ENCODE measurements at regions not wholly inside any gene's neighbourhood (a gene's known extent, or its start where the extent isn't known, plus 50 kb on each side); places are given as distances from the start of the nearest gene placed in this dataset.

DNA sequence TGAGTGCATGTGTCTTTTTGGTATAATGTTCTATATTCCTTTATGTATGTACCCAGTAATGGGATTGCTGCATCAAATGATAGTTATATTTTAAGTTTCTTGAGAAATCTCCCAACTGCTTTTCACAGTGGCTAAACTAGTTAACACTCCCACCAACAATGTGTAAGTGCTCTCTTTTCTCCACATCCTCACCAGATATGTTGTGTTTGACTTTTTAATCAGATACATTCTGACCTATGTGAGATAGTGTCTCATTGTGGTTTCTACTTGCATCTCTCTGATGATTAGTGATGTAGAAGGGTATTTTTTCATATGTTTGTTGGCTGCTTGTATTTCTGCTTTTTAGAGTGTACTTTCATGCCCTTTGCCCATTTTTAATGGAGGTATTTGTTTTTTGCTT lies 62.8 kb upstream of the ALG10B start (continued):
- TF ChIP-seq HDAC2 (IDR thresholded peaks at IDR 0.05; ENCODE audit: borderline replicate concordance in 1 of 2, low read depth in 2 of 2, low read length in 2 of 2) (no peak), EGR1 (IDR thresholded peaks at IDR 0.05; ENCODE audit: borderline replicate concordance, low read depth, low read length) (no peak), SRF (IDR thresholded peaks at IDR 0.05; ENCODE audit: low read depth, low read length) (no peak), JUN (IDR thresholded peaks at IDR 0.05; ENCODE audit: low read depth, low read length) (no peak), CHD2 (IDR thresholded peaks at IDR 0.05; ENCODE audit: low read length) (no peak), ZNF274 (IDR thresholded peaks at IDR 0.05; ENCODE audit: borderline replicate concordance, extremely low read depth, low read length) (no peak), NANOG (IDR thresholded peaks at IDR 0.05; ENCODE audit: insufficient read depth, low read depth, low read length, poor library complexity, severe bottlenecking) (no peak), SAP30 (IDR thresholded peaks at IDR 0.05; ENCODE audit: insufficient read depth, insufficient replicate concordance, low read length) (no peak), EP300 (IDR thresholded peaks at IDR 0.05; ENCODE audit: borderline replicate concordance in 1 of 2, low read depth in 2 of 2, low read length in 2 of 2) (no peak), BCL11A (IDR thresholded peaks at IDR 0.05; ENCODE audit: low read depth in 2 of 2, low read length in 2 of 2) (no peak), KDM4A (IDR thresholded peaks at IDR 0.05; ENCODE audit: low read depth, low read length, severe bottlenecking) (no peak), POLR2A (IDR thresholded peaks at IDR 0.05; ENCODE audit: control extremely low read depth in 1 of 2, low read depth in 2 of 2, low read length in 2 of 2) (no peak), GABPA (IDR thresholded peaks at IDR 0.05; ENCODE audit: borderline replicate concordance, insufficient read depth, low read length) (no peak)
- TF ChIP-seq, protein P1, sequence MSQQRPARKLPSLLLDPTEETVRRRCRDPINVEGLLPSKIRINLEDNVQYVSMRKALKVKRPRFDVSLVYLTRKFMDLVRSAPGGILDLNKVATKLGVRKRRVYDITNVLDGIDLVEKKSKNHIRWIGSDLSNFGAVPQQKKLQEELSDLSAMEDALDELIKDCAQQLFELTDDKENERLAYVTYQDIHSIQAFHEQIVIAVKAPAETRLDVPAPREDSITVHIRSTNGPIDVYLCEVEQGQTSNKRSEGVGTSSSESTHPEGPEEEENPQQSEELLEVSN (IDR thresholded peaks at IDR 0.05), result no peak
